ENCODE measurements at regions not wholly inside any gene's neighbourhood (a gene's known extent, or its start where the extent isn't known, plus 50 kb on each side); places are given as distances from the start of the nearest gene placed in this dataset.

DNA sequence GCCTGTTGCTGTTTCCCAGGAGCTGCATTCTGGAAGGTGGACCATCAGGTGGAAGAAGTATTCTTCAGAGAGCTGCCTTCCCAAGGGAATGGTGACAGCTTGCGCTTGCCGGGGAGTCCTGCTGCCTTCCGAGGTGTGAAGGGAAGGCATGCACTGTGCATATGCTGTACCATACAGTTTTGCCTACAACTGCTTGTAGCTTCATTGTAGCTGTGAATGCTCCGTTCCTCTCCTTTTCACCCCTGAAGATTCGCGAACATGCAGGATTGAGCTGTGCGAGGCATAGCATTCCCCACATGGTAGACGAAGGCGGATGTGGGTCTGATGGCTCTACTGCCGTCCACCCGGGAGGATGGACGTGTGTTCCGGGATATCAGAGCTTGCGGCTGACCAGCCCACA, 243.2 kb upstream of the TSHZ3 start:
- no peak for TF ChIP-seq RCOR1 (IDR thresholded peaks at IDR 0.05; ENCODE audit: insufficient replicate concordance, low read length)
- TF ChIP-seq POLR2A (IDR thresholded peaks at IDR 0.05; ENCODE audit: low read depth, low read length): no peak
- TF ChIP-seq, protein P1, sequence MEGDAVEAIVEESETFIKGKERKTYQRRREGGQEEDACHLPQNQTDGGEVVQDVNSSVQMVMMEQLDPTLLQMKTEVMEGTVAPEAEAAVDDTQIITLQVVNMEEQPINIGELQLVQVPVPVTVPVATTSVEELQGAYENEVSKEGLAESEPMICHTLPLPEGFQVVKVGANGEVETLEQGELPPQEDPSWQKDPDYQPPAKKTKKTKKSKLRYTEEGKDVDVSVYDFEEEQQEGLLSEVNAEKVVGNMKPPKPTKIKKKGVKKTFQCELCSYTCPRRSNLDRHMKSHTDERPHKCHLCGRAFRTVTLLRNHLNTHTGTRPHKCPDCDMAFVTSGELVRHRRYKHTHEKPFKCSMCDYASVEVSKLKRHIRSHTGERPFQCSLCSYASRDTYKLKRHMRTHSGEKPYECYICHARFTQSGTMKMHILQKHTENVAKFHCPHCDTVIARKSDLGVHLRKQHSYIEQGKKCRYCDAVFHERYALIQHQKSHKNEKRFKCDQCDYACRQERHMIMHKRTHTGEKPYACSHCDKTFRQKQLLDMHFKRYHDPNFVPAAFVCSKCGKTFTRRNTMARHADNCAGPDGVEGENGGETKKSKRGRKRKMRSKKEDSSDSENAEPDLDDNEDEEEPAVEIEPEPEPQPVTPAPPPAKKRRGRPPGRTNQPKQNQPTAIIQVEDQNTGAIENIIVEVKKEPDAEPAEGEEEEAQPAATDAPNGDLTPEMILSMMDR (conservative IDR thresholded peaks at IDR 0.05; ENCODE audit: low read depth, low read length): no peak
- TF ChIP-seq, protein P2, sequence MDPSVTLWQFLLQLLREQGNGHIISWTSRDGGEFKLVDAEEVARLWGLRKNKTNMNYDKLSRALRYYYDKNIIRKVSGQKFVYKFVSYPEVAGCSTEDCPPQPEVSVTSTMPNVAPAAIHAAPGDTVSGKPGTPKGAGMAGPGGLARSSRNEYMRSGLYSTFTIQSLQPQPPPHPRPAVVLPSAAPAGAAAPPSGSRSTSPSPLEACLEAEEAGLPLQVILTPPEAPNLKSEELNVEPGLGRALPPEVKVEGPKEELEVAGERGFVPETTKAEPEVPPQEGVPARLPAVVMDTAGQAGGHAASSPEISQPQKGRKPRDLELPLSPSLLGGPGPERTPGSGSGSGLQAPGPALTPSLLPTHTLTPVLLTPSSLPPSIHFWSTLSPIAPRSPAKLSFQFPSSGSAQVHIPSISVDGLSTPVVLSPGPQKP (IDR thresholded peaks at IDR 0.05; ENCODE audit: borderline replicate concordance, low read depth, low read length): no peak

Measured in IMR-90 (cell line).